ENCODE measurements at regions not wholly inside any gene's neighbourhood (a gene's known extent, or its start where the extent isn't known, plus 50 kb on each side); places are given as distances from the start of the nearest gene placed in this dataset.

GRCh38 chr21:35942211-35943144, 117.8 kb downstream of the SETD4 start:
- TF ChIP-seq POLR2A (IDR thresholded peaks at IDR 0.05), result no peak
- TF ChIP-seq CTCF (IDR thresholded peaks at IDR 0.05), result no peak

Measured in adrenal gland (tissue), 5 donors.